GM21717 (cell line): ENCODE measurements at regions not wholly inside any gene's neighbourhood (a gene's known extent, or its start where the extent isn't known, plus 50 kb on each side); places are given as distances from the start of the nearest gene placed in this dataset.
"Not testable (repeated sequence)": the region's sequence is repeated elsewhere in the genome, so short reads cannot be mapped to it uniquely, and the experiment has no call there.

Source experiments
- ATAC-seq: cut with Tn5 transposase; IDR thresholded peaks from one replicate; pipeline ENCODE4 v1.9.1; 2021; ENCODE audit warnings: mild to moderate bottlenecking, moderate library complexity; ENCODE audit not compliant: unreplicated experiment

GRCh38 chr6:111925296-111925695 is 52.0 kb upstream of the FYN start:
- ATAC-seq: no peak

GRCh38 chr6:111926731-111927302 is 53.6 kb upstream of the FYN start:
- ATAC-seq: no peak

- ATAC-seq: no peak
Measured at GRCh38 chr6:111927321-111927720, 54.1 kb upstream of the FYN start.

- ATAC-seq: no peak
Measured at GRCh38 chr6:111928139-111928538, 54.9 kb upstream of the FYN start.

- not testable (repeated sequence) for ATAC-seq
Measured at GRCh38 chr6:111934611-111935010, 61.4 kb upstream of the FYN start.

GRCh38 chr6:111936718-111937117 is 63.5 kb upstream of the FYN start:
- no peak for ATAC-seq

GRCh38 chr6:111938710-111939109 is 65.5 kb upstream of the FYN start:
- ATAC-seq: no peak

GRCh38 chr6:111939902-111940301 is 66.7 kb upstream of the FYN start:
- no peak for ATAC-seq

- no peak for ATAC-seq
Measured at GRCh38 chr6:111940801-111941200, 67.5 kb upstream of the FYN start.

GRCh38 chr6:111941686-111942330 is 68.6 kb upstream of the FYN start:
- no peak for ATAC-seq

GRCh38 chr6:111942561-111942960 is 69.3 kb upstream of the FYN start:
- no peak for ATAC-seq

- no peak for ATAC-seq
Measured at GRCh38 chr6:111943266-111943665, 70.0 kb upstream of the FYN start.

GRCh38 chr6:111943726-111944125 is 70.5 kb upstream of the FYN start:
- no peak for ATAC-seq

- ATAC-seq: no peak
Measured at GRCh38 chr6:111944541-111944940, 71.3 kb upstream of the FYN start.

- ATAC-seq: no peak
Measured at GRCh38 chr6:111949546-111949945, 76.3 kb upstream of the FYN start.

GRCh38 chr6:111949984-111950383 is 76.7 kb upstream of the FYN start:
- not testable (repeated sequence) for ATAC-seq

GRCh38 chr6:111950661-111951496 is 77.6 kb upstream of the FYN start:
- no peak for ATAC-seq

- ATAC-seq: no peak
Measured at GRCh38 chr6:111951497-111952085, 78.3 kb upstream of the FYN start.

GRCh38 chr6:111952274-111952673 is 79.0 kb upstream of the FYN start:
- ATAC-seq: no peak

GRCh38 chr6:111952821-111953540 is 79.7 kb upstream of the FYN start:
- no peak for ATAC-seq

GRCh38 chr6:111956098-111956497 is 82.8 kb upstream of the FYN start:
- ATAC-seq: no peak
